ENCODE measurements at regions not wholly inside any gene's neighbourhood (a gene's known extent, or its start where the extent isn't known, plus 50 kb on each side); places are given as distances from the start of the nearest gene placed in this dataset.

DNA sequence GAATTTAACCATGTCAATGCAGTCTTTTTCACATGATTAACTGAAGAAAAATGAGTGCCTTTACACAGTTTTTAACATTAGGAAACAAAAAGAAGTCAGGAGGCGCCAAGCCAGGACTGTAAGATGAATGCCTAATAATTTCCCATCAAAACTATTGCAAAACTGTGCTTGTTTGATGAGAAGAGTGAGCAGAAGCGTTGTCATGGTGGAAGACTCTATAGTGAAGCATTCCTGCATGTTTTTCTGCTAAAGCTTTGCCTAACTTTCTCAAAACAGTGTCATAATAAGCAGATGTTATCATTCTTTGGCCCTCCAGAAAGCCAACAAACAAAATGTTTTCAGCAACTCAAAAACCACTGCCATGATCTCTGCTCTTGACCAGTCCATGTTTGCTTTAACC is 156.8 kb upstream of the CDIN1 start:
- Histone ChIP-seq H3K9me3 (ENCODE audit: control extremely low read depth in 1 of 3, control insufficient read depth in 2 of 3, insufficient read depth in 1 of 3, low read length in 2 of 3) (peaks cover 0 to 1% (median 0%) of the 10 kb centered on the region in 3 donors), H2AFZ (ENCODE audit: insufficient read depth, low read depth, low read length, poor library complexity, severe bottlenecking) (no peak overlapping the region), H3K36me3 (replicated peaks in 1 of 2; ENCODE audit: control extremely low read depth in 1 of 2, control insufficient read depth in 1 of 2, extremely low read depth in 1 of 2, insufficient read depth in 2 of 2, low read length in 1 of 2) (no peaks in the 10 kb centered on the region), H3K9ac (ENCODE audit: low read length) (no peak overlapping the region), H3K4me2 (replicated peaks; ENCODE audit: low read depth, low read length, poor library complexity, severe bottlenecking) (no peak overlapping the region), H4K20me1 (ENCODE audit: control insufficient read depth, insufficient read depth, low read length, poor library complexity, severe bottlenecking) (no peaks in the 10 kb centered on the region), H3K4me3 (ENCODE audit: control extremely low read depth in 1 of 5, extremely low read depth in 1 of 5, insufficient read depth in 1 of 5, low read depth in 2 of 5, low read length in 4 of 5) (no peak overlapping the region), H3K27me3 (replicated peaks in 1 of 4; ENCODE audit: control extremely low read depth in 1 of 4, control insufficient read depth in 3 of 4, insufficient read depth in 4 of 4, low read length in 3 of 4) (no peaks in the 10 kb centered on the region), H3K4me1 (ENCODE audit: control insufficient read depth in 2 of 2, insufficient read depth in 2 of 2, low read length in 2 of 2) (no peaks in the 10 kb centered on the region), H3K79me2 (ENCODE audit: control insufficient read depth, insufficient read depth, low read length) (no peaks in the 10 kb centered on the region), H3K27ac (ENCODE audit: low read length in 2 of 2) (no peak overlapping the region)
- no CpG with 5 or more reads among the region's 2 CpGs for WGBS (ENCODE audit: insufficient coverage)
- intact Hi-C loops (cut with micrococcal nuclease): no loop called here
- CTCF ChIA-PET: no interaction called here
- Mint-ChIP-seq H3K27me3 (no peaks in the 10 kb centered on the region), H3K4me1 (no peaks in the 10 kb centered on the region), H3K27ac (no peak overlapping the region), H3K4me3 (no peak overlapping the region), H3K9me3 (ENCODE audit: insufficient read depth) (peaks cover 2% of the 10 kb centered on the region)
- TF ChIP-seq, protein P1, sequence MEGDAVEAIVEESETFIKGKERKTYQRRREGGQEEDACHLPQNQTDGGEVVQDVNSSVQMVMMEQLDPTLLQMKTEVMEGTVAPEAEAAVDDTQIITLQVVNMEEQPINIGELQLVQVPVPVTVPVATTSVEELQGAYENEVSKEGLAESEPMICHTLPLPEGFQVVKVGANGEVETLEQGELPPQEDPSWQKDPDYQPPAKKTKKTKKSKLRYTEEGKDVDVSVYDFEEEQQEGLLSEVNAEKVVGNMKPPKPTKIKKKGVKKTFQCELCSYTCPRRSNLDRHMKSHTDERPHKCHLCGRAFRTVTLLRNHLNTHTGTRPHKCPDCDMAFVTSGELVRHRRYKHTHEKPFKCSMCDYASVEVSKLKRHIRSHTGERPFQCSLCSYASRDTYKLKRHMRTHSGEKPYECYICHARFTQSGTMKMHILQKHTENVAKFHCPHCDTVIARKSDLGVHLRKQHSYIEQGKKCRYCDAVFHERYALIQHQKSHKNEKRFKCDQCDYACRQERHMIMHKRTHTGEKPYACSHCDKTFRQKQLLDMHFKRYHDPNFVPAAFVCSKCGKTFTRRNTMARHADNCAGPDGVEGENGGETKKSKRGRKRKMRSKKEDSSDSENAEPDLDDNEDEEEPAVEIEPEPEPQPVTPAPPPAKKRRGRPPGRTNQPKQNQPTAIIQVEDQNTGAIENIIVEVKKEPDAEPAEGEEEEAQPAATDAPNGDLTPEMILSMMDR (IDR thresholded peaks at IDR 0.05): no peak
- no peak for TF ChIP-seq EZH2 (IDR thresholded peaks at IDR 0.05; ENCODE audit: borderline replicate concordance, insufficient read depth, low read depth, low read length, poor library complexity, severe bottlenecking)
- ATAC-seq (ENCODE audit: low read depth) (no peak), DNase-seq (no peak)
- POLR2A ChIA-PET: no interaction called here

DNA sequence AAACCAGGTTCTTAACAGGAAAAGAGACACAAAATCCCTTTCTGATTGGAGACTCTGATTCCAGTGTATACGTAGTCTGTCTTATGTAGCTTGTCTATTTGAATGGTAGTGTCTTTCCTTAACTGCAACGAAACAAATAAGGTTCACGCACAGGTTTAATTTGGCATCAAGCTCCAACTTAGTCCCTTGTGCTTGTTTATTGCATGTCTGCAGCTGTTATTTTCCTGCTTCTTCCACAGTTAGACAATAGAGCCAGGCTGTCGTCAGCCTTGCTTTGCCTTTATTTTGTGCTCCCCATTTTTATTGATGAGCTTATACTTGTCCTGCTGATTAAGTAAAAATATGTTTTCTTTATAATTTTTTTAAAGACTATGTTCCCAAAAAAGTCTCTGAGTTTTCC is 152.7 kb upstream of the CDIN1 start:
- H4K20me1 ChIP-seq (ENCODE audit: control insufficient read depth, insufficient read depth, low read length, poor library complexity, severe bottlenecking): no peaks in the 10 kb centered on the region
- H3K36me3 ChIP-seq (replicated peaks in 1 of 2; ENCODE audit: control extremely low read depth in 1 of 2, control insufficient read depth in 1 of 2, extremely low read depth in 1 of 2, insufficient read depth in 2 of 2, low read length in 1 of 2): no peaks in the 10 kb centered on the region
- no peak overlapping the region for H3K4me2 ChIP-seq (replicated peaks; ENCODE audit: low read depth, low read length, poor library complexity, severe bottlenecking)
- H3K4me3 ChIP-seq (ENCODE audit: control extremely low read depth in 1 of 5, extremely low read depth in 1 of 5, insufficient read depth in 1 of 5, low read depth in 2 of 5, low read length in 4 of 5): no peak overlapping the region
- H3K27me3 ChIP-seq (replicated peaks in 1 of 4; ENCODE audit: control extremely low read depth in 1 of 4, control insufficient read depth in 3 of 4, insufficient read depth in 4 of 4, low read length in 3 of 4): no peaks in the 10 kb centered on the region
- CTCF ChIA-PET: no interaction called here
- no peaks in the 10 kb centered on the region for H3K9me3 Mint-ChIP-seq (ENCODE audit: insufficient read depth)
- 92% methylated on average over 3 of the region's 4 CpGs for WGBS (ENCODE audit: insufficient coverage)
- no peaks in the 10 kb centered on the region for H3K27me3 Mint-ChIP-seq
- H3K79me2 ChIP-seq (ENCODE audit: control insufficient read depth, insufficient read depth, low read length): no peaks in the 10 kb centered on the region
- no peaks in the 10 kb centered on the region for H3K4me1 Mint-ChIP-seq
- H3K9me3 ChIP-seq (ENCODE audit: control extremely low read depth in 1 of 3, control insufficient read depth in 2 of 3, insufficient read depth in 1 of 3, low read length in 2 of 3): peaks cover 0 to 1% (median 0%) of the 10 kb centered on the region in 3 donors
- H3K9ac ChIP-seq (ENCODE audit: low read length): no peak overlapping the region
- no peak overlapping the region for H3K27ac ChIP-seq (ENCODE audit: low read length in 2 of 2)
- intact Hi-C loops (cut with micrococcal nuclease): no loop called here
- TF ChIP-seq, protein P1 (IDR thresholded peaks at IDR 0.05): no peak
- TF ChIP-seq EZH2 (IDR thresholded peaks at IDR 0.05; ENCODE audit: borderline replicate concordance, insufficient read depth, low read depth, low read length, poor library complexity, severe bottlenecking): no peak
- no peak overlapping the region for H3K27ac Mint-ChIP-seq
- POLR2A ChIA-PET: no interaction called here
- no peaks in the 10 kb centered on the region for H3K4me1 ChIP-seq (ENCODE audit: control insufficient read depth in 2 of 2, insufficient read depth in 2 of 2, low read length in 2 of 2)
- DNase-seq (no peak), ATAC-seq (ENCODE audit: low read depth) (no peak)
- no peak overlapping the region for H3K4me3 Mint-ChIP-seq
- H2AFZ ChIP-seq (ENCODE audit: insufficient read depth, low read depth, low read length, poor library complexity, severe bottlenecking): no peak overlapping the region
